ENCODE measurements at regions not wholly inside any gene's neighbourhood (a gene's known extent, or its start where the extent isn't known, plus 50 kb on each side); places are given as distances from the start of the nearest gene placed in this dataset.

- TF ChIP-seq YY1 (IDR thresholded peaks at IDR 0.05; ENCODE audit: low read depth, low read length) (no peak), ZNF274 (IDR thresholded peaks at IDR 0.05; ENCODE audit: borderline replicate concordance, extremely low read depth, low read length) (no peak), E2F6 (IDR thresholded peaks at IDR 0.05) (no peak), EGR1 (IDR thresholded peaks at IDR 0.05; ENCODE audit: borderline replicate concordance, low read depth, low read length) (no peak)
These were observed 176.1 kb upstream of the THBS1 start (continued) for GRCh38 chr15:39404767-39405181.
